ENCODE measurements at regions not wholly inside any gene's neighbourhood (a gene's known extent, or its start where the extent isn't known, plus 50 kb on each side); places are given as distances from the start of the nearest gene placed in this dataset.
"Not testable (repeated sequence)": the region's sequence is repeated elsewhere in the genome, so short reads cannot be mapped to it uniquely, and the experiment has no call there.

DNA sequence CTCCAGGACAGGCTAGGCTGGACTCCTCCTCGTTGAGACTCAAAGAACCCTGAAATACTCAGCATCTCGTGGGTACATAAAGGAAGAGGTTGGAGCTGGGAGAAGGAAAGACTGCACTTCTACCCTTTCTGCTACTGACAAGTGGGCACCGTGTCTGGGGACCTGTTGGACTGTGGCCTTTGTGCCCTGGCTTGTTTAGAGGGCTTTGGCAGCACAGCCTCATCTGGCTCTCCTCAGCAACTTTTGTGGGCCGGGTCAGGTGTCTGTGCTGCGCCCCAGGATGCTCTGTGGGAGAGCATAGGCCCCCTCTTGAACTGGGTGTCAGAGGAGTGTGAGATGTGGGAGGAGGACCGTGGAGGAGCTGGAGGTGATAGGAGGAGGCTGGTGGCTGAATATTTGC lies 142.4 kb downstream of the FCRL5 start:
- DNase-seq (ENCODE audit: low read depth in 2 of 2) = no peak

DNA sequence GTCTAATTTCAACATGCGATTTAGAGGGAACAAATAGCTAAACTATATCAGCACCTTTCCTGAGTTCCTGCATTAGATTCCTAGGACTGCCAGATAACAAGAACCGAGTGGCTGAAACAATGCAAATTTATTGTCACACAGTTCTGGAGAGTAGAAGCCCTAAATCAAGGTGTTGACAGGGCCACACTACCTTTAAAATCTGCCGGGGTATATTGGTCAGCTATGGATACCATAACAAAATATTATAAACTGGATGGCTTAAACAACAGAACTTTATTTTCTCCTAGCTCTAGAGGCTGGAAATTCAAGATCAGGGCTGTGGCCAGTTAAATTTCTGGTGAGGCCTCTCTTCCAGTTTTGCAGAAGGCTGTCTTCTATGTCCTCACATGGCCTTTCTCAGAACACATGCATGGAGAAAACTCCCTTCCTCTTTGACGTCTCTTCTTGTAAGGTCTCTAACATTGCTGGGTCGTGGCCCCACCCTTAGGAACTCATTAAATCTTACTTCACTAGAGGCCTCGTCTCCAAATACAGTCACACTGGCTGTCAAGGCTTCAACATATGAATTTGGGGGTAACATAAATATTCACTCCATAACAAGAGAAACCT lies 144.3 kb downstream of the FCRL5 start:
- no peak for DNase-seq (ENCODE audit: low read depth in 2 of 2)

GRCh38 chr1:157407367-157407766 lies 144.9 kb downstream of the FCRL5 start:
- DNase-seq (ENCODE audit: low read depth in 2 of 2) = no peak

DNA sequence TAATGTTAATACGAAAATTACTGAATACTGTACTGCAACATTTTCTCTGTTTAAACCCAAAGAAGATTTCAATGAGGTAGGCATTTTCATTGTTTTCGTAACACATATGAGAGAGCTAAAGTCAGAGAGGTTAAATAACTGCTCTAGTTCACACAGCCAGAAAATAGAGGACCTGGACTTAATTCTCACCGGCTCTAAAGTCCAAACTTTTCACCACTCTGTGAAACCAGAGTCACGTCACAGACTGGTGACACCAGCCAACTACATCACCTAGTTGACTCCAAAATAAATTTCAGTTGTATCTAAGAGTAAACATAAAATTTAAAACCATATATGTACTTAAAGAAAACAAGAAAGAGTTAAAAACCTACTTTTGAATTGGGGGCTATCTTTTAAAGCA lies 146.7 kb downstream of the FCRL5 start:
- no peak for DNase-seq (ENCODE audit: low read depth in 2 of 2)

GRCh38 chr1:157404614-157405013 lies 147.7 kb downstream of the FCRL5 start:
- no peak for DNase-seq (ENCODE audit: low read depth in 2 of 2)

DNA sequence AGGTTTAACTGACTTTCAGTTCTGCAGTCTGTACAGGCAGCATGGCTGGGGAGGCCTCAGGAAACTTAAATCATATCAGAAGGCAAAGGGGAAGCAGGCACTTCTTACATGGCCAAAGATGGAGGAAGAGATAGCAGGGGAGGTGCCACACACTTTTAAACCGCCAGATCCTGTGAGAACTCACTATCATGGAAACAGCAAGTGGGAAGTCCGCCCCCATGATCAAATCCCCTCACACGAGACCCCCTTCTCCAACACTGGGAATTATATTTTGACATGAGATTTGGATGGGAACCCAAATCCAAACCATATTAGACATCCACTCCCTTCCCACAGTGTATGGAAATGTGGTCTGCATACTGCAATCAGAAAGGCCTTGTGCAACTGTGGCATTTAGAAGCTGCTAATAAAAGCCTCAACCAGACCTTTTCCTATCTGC lies 148.2 kb downstream of the FCRL5 start:
- DNase-seq (ENCODE audit: low read depth in 2 of 2) = no peak

GRCh38 chr1:157403608-157404007 lies 148.7 kb downstream of the FCRL5 start:
- DNase-seq (ENCODE audit: low read depth in 2 of 2) = no peak

DNA sequence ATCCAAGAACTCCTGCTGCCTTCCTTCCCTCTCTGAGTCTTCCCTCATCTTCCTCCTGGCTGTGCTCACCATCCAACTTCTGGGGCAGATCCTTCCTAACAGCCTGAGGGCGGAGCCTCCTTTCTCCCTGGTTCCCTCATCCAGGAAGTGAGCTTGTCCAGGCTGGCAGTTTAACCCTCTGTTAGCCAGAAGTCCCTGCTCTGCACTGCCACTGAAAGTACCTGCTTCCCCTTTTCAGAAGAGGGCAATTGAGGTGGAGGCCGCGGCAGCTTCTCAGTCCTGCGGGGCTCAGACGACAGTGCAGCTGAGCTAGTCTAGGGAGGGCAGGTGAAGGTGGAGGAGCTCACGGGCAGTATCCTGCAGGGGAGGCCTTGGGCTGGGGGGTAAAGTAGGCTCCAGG lies 149.1 kb downstream of the FCRL5 start:
- DNase-seq (ENCODE audit: low read depth in 2 of 2) = no peak

GRCh38 chr1:157400766-157401165 lies 151.5 kb downstream of the FCRL5 start:
- no peak for DNase-seq (ENCODE audit: low read depth in 2 of 2)

DNA sequence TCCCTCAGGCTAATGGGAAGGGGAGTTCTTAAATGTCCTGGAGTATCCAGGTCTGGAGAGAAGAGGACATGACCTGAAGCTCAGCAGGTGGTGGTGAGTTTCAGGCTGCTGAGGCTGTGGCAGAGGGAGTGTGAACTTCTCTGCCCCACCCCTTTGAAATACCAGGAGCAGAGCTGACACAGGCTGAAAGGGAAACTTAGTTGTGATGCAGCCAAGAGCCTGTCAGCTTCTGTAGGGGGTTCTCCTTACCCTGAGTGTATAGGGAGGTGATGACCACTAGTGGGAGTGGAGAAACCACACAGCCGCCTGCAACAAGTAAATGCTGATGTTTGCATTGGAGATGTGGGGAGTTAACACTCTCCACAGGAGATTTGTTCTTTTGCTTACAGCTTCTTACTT lies 152.3 kb downstream of the FCRL5 start:
- no peak for DNase-seq (ENCODE audit: low read depth in 2 of 2)

GRCh38 chr1:157399343-157399983 lies 152.9 kb downstream of the FCRL5 start:
- DNase-seq (ENCODE audit: low read depth in 2 of 2) = no peak

- DNase-seq (ENCODE audit: low read depth in 2 of 2) = no peak
These were observed 161.7 kb downstream of the FCRL5 start for GRCh38 chr1:157390651-157391050.

GRCh38 chr1:157388057-157388456 lies 164.3 kb downstream of the FCRL5 start:
- DNase-seq (ENCODE audit: low read depth in 2 of 2) = no peak

DNA sequence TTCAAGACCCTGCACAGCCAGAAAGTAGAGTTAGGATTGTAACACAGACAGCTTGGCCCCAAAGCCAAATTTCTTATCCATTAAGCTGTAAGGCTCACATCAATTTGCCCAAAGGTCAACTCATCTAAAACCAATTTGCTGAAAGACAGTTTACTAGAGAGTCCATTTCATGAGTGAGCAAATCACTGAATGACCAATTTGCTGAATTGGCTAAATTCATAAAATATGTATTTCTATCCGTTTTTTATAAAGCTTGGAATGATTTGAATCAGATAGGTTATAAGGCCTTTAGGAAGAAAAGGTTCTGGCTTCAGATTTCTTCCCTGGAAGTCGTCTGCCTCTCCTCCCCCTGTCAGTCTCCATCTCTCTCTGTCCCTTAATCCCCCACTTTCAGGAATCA lies 168.1 kb downstream of the FCRL5 start:
- DNase-seq (ENCODE audit: low read depth in 2 of 2) = no peak

GRCh38 chr1:157382351-157382750 lies 170.0 kb downstream of the FCRL5 start:
- DNase-seq (ENCODE audit: low read depth in 2 of 2) = no peak

GRCh38 chr1:157380523-157380922 lies 171.8 kb downstream of the FCRL5 start:
- no peak for DNase-seq (ENCODE audit: low read depth in 2 of 2)

GRCh38 chr1:157377280-157377713 lies 175.0 kb downstream of the FCRL5 start:
- peak in 1 of 2 donors; percentile 6 for DNase-seq (ENCODE audit: low read depth in 2 of 2)

GRCh38 chr1:157376681-157377080 lies 175.6 kb downstream of the FCRL5 start:
- no peak for DNase-seq (ENCODE audit: low read depth in 2 of 2)

GRCh38 chr1:157372311-157372710 lies 180.0 kb downstream of the FCRL5 start:
- DNase-seq (ENCODE audit: low read depth in 2 of 2) = not testable (repeated sequence)

DNA sequence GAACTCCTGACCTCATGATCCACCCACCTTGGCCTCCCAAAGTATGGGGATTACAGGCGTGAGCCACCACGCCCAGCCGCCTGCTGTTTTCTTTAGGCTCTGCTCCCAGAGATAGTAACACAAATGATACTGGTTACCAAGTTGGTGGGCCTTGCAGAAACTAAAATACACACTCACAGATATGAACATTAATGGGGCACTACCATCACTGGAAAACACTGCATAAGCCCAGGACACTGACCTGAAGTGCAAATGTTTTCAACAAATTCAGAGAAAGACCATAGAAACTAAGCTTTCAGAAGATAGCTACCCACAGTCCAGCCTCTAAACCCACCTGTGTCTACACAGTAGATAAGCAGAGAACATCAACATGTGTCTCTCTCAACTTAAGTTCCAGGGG lies 180.5 kb downstream of the FCRL5 start:
- no peak for DNase-seq (ENCODE audit: low read depth in 2 of 2)

DNA sequence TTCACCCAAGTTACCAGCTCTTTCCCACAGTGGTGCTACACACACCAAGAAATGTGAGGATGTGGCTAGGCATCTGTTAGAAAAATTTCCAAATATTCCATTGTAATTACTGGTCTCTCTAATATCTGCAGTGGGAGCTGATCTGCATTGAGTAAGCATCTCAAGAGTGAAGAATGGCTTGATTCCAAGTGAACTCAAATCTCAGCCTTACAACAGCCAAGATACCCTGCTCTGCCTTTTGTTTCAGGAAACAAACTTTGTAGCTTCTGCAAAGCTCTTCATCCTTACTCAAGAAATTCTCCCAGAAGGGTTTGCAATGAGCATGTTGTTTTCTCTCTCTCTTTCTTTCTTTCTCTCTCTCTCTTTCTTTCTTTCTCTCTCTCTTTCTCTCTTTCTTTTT lies 181.1 kb downstream of the FCRL5 start:
- DNase-seq (ENCODE audit: low read depth in 2 of 2) = no peak

- no peak for DNase-seq (ENCODE audit: low read depth in 2 of 2)
These were observed 181.6 kb downstream of the FCRL5 start for GRCh38 chr1:157370698-157371097.

GRCh38 chr1:157369808-157370521 lies 182.3 kb downstream of the FCRL5 start:
- DNase-seq (ENCODE audit: low read depth in 2 of 2) = peak in 1 of 2 donors; percentile 20

Measured in activated CD4-positive, alpha-beta T cell treated with anti-CD3 and anti-CD28 coated beads for 24 hours (primary cell).